Globus pallidus (tissue), 1 donor: ENCODE measurements at regions not wholly inside any gene's neighbourhood (a gene's known extent, or its start where the extent isn't known, plus 50 kb on each side); places are given as distances from the start of the nearest gene placed in this dataset.

Experiments
- DNase-seq: peaks from one replicate; pipeline ENCODE4 v3.0.0-alpha.2; 2015; ENCODE audit warnings: low spot score

DNA sequence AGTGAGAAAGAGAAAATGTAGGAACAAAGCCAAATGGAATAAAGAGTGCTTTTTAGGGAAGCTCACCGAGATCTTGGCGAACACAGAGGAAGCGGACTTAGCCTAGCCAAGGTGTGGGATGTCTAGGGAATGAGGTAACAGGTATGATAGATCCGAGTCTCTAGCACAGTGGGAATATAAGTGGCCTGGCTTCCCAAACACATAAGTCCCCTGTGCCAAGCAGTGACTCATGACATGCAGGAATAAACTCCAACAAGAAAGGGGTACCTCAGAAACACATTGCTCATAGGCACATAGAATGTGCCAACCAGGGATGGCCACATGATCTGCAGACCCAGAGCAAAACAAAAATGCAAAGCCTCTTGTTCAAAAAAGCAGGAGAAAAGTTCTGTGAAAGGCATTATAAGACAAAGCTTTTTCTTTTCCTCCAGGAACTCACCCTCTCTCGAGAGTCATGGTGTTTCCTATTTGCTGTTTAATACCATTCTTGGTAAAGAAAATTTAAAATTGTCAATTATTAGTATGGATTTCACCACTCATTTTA lies 542.5 kb downstream of the GATA3 start:
- no peak for DNase-seq

DNA sequence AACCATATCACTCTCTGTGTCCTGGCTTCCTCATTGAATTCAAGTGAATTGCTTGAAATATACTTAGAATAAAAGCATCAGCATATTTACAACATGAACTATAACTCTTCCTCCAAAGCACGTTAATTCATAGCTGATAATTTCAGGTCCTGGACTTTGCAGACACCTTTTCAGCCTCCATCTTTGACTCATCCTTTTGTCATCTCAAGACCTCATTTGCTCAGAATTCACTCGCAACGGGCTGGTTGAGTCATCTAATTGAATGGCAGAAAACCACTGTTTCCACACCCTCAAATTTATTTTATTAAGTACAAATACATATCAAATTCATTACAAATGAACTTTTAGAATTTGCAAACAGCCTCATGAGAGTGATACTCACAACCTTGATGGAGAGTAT lies 545.7 kb downstream of the GATA3 start:
- DNase-seq, result no peak

- no peak for DNase-seq
Measured at GRCh38 chr10:8602821-8603220, 548.3 kb downstream of the GATA3 start.

GRCh38 chr10:8614054-8614565 lies 559.6 kb downstream of the GATA3 start:
- no peak for DNase-seq

DNA sequence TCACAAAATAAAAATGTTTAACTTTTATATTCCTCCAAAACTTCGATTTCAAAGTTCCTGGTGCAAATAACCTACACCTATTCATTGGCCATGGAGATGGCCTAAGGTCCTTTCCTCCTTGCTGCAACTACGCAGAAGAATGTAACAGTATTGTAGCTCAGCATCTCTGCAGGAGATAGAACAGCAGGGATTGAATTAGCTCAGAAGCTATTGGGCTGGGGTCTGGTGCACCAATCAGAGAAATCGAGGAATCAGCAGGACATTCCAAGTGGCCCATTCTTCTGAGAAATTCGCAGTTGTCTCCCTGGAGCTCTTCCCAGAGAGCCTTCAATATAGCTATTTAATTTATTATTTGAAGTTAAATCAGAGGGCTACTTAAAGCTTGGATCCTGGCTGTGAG lies 560.6 kb downstream of the GATA3 start:
- no peak for DNase-seq

DNA sequence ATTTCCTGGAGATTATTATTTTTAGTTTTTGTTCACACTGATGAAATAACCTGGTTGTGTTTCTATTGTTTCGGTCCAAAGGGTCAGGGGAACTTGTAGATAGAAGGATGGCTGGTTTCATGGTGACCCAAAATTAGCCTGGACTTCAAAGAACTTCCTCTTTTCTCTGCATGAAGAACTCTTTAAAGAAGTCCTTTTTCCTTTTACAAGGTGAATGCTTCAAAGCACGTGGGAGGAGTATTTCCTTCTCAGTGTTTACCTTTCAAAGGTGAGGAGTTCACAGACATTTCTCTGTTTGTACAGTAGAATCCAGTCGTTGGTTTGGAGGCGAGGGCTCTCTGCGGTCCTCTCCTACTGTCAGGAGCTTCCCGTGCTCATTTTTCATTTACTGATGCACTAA lies 561.7 kb downstream of the GATA3 start:
- DNase-seq, result no peak

DNA sequence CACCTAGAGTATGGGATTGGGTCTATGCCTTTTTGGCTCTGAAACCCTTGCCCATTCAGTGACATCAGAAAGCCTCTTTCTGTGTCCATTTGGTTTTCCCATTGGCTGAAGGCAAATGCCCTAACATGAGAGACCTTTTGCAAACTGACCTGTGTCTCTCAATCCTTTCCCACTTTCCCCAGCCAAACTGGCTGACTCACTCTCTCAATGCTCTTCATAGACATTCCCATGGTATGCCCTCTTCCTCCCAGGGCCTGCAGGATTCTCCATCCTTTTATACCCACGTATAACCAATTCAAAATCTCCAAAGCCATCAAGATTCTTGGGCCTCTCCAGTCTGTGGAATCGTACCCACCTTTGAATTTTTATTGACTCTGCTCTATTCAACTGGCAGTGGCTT lies 563.3 kb downstream of the GATA3 start:
- no peak for DNase-seq

DNA sequence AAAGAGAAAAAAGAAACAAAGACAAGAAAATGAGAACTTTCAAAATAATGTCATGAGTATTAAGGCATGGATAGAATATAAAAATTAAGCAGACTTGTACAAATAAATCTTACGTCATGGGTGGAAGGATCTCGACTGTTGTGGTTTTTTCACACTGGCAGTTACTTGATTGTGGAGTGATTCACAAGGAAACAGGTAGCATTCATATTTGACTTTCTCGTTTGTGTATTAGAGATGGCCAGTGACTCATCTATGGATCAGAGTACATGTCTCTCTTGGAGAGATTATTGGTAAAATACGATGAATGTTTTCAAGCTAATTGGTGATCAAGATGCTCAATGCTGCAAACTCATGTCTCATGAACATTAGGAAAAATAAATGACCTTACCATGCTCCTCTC lies 564.3 kb downstream of the GATA3 start:
- no peak for DNase-seq

GRCh38 chr10:8628351-8628750 lies 573.9 kb downstream of the GATA3 start:
- no peak for DNase-seq

DNA sequence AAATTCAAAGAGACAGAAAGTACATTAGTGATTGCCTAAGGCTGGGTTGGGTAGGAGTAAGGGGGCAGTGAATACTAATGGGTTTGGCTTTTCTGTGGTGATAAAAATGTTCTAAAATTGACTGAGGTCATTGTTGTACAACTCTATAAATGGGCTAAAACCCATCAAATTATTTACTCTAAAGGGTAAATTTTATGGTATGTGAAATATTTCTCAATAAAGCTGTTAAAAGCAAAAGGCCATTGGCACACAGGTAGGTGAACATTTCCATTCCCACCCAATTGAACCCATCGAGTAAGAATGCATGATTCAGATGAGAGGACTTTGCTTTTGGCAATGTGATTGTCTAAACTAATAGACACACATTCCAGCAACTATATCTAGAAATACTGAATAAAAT lies 579.4 kb downstream of the GATA3 start:
- DNase-seq, result no peak

- no peak for DNase-seq
Measured at GRCh38 chr10:8636371-8636770, 581.9 kb downstream of the GATA3 start.

- no peak for DNase-seq
Measured at GRCh38 chr10:8637640-8638039, 583.2 kb downstream of the GATA3 start.

DNA sequence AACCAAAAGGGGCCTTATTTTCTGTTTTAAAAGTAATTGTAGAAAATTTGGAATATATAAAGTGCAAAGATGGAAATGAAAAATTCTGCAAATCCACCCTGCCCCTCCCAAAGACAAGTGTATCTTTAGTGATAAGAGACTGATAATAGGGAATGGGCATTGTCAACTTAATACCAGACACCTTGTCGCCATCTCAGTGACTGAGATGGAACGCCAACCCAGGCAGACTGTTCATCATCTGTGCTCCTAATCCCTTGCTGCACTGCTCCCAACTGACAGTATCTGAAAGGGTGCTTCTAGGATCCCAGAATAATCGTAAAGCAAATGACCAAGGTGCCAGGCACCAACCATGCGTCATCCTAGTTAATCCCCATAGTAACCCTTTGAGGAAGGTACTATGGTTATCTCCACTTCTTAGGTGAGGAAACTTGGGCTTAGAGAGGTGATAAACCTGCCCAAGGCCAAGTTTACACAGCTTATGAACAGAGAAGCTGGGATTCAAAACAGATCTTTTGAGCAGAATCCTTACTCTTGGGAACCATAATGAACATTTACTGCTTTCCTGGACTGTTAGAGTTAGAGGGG lies 583.7 kb downstream of the GATA3 start:
- no peak for DNase-seq

GRCh38 chr10:8639486-8640185 lies 585.1 kb downstream of the GATA3 start:
- DNase-seq, result no peak

GRCh38 chr10:8640301-8640700 lies 585.8 kb downstream of the GATA3 start:
- no peak for DNase-seq

GRCh38 chr10:8640878-8641277 lies 586.4 kb downstream of the GATA3 start:
- DNase-seq, result no peak

DNA sequence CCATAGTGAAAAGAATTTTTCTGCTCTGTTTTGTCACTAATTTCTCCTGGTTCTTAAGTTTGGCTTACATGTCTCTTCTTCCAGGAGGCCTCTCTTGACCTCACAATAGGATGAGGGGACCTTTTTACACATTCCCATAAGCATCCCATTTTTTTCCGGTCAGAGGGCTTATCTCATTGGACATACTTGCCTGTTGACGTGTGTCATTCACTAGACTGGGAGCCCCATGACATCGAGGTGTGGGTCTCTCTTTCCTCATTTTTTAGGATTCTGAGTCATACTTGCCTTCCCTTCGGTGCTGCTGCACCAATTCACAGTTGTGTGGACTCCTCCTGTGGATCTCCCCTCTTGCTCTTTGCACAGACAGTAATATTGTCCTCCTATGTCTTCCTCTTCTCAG lies 601.8 kb downstream of the GATA3 start:
- DNase-seq, result no peak

- no peak for DNase-seq
Measured at GRCh38 chr10:8659982-8660381, 605.5 kb downstream of the GATA3 start.

GRCh38 chr10:8661886-8662285 lies 607.4 kb downstream of the GATA3 start:
- DNase-seq, result no peak

GRCh38 chr10:8663131-8663530 lies 608.6 kb downstream of the GATA3 start:
- no peak for DNase-seq

DNA sequence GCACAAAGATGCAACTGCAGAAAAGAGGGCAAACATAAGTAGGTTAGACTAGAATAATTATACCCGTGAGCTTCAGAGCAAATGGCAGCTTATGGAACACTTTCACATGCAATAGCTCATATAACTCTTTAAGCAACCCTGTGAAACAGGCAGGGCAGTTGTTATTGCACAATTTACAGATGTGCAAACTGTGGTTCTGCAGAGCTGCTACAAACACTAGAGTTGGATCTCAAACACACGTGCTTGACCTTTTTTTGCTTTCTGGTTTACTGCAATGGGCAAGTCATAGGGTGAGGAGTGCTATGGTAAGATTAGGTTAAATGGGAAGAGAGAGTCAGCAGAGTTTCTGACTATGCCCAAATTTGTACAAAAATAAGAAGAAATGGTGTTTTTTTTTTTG lies 610.8 kb downstream of the GATA3 start:
- no peak for DNase-seq

- no peak for DNase-seq
Measured at GRCh38 chr10:8670461-8670860, 616.0 kb downstream of the GATA3 start.

DNA sequence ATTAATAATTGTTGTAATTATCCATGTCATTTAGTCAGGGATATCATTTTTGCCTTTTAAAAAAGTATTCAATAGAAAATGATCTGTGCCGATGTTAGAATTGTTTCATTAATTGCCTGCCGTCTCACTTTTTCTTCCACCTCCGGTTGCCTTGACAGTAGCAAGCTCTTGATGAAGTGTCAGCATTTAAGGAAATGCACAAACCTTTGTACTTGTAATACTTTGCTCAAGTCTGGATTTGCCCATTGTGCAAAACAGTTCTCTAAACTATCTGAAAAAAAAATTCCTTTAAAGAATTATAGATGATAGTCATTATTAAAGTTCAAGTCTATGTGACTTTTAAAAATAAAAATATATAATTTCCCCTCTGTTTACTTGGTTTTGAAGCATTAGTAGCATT lies 619.7 kb downstream of the GATA3 start:
- DNase-seq, result no peak

GRCh38 chr10:8677642-8678041 lies 623.2 kb downstream of the GATA3 start:
- DNase-seq, result no peak
